Fibroblast of mammary gland (primary cell): ENCODE measurements at regions not wholly inside any gene's neighbourhood (a gene's known extent, or its start where the extent isn't known, plus 50 kb on each side); places are given as distances from the start of the nearest gene placed in this dataset.

Source experiments
- DNase-seq: peaks from one replicate; pipeline ENCODE4 v3.0.0-alpha.2; 2010; ENCODE audit warnings: low read depth
- H3K4me3 ChIP-seq: 2 replicates; pipeline ENCODE4 v1.5.1; 2011; ENCODE audit warnings: low read depth, mild to moderate bottlenecking, low read length, moderate library complexity; ENCODE audit not compliant: control insufficient read depth
- CTCF ChIP-seq: conservative IDR thresholded peaks from 2 replicates; pipeline ENCODE4 v1.5.1; 2011; ENCODE audit warnings: low read depth, low read length, inconsistent platforms; ENCODE audit not compliant: control insufficient read depth, insufficient read depth

DNA sequence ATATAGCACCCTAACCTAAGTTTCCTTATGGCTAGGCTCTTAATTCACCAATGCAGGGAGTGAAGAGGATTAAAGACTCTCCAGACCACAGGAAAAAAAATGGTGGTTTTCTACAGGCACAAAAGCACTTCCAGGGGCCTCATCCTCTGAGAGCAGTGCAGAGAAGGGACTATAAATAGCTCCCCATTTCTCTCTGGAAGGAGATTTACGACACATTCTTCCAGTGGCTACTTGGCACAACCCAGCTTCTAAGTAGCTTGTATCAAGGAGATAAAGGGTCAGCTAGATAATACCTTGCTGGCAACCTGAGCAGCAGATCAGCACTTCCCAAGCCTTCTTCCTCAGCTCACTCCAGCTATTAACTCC lies 73.5 kb downstream of the CRPPA start:
- no peak for DNase-seq
- TF ChIP-seq CTCF: no peak
- H3K4me3 ChIP-seq: no peak overlapping the region

DNA sequence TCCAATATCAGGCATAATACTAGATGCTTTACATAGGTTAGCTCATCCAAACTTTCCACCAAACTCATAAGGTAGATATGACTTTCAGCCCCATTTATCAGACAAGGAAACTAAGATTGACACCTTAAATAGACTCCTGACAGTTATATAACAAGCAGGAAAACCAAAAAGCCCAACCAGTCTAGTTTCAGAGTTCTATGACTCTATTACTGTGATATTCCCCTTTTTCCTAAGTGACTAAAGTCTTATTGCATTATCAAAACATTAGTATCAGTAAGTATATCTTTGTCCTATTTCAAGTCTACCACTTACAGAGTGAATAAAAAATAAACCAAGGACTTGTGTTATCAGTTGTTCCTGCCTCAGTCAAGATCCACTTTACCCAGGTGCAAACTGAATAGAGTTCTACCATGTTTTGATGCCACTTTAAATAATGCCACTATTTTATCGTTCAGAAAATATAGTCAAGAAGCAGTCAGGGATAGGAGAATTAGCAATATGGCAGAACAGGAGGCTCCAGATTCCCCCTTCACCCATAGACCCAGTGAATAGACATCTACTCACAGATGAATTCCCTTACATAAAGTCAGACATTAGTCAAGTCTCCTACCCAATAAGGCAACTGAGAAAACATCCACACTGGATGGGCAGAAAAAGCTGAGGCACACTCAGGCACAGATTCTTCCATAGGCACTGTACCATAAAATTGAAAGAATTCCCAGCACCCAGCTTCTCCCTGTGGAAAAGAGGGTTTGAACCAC lies 74.1 kb downstream of the CRPPA start:
- TF ChIP-seq CTCF: no peak
- peak; percentile 38 for DNase-seq
- no peak overlapping the region for H3K4me3 ChIP-seq

DNA sequence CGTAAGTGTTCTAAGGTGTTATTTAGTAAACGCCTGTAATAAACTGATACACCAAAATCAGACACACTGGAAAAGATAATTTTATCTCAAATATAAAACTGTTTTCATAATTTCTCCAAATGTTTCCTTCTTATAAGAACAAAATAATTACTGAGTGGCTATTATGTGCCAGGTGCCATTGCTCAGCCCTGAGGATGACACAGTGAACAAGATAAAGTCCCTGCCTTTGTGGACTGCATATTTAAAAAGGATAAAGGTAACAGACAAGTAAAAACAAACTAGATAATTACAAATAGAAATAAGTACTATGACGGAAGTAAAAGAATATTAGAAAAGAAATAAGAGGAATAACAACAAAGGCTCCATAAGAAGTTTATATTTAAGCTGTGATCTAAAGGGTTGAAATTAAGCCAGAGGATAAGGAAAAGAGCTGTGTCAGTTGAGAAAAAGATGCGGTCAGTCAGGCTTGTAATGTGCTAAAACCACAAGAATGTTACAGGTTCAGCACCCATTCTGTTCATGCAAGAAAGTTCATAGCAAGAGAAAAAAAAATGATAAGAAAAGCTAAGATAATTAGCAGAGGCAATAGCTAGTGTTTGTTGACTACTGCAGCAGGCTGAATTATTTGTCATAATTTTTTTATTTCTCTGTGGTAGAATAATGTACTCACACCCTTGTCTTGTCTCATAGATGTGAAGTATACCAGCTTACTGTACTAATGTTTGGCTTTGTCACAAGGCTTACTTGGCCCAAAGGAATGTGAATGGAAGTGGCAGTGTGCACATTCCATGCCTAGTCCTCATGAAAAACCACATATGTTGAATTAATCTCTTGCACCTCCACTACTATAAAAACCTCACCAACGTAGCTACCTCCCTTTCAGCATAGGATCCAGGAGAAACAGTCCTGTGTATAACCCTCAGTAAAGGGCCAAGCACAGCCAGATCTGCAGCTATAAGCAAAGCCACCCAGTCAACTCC lies 75.1 kb downstream of the CRPPA start:
- no peak for TF ChIP-seq CTCF
- no peak overlapping the region for H3K4me3 ChIP-seq
- DNase-seq: peak; percentile 68

- DNase-seq: no peak
- no peak overlapping the region for H3K4me3 ChIP-seq
- no peak for TF ChIP-seq CTCF
Observed at GRCh38 chr7:16344927-16345326, 76.4 kb downstream of the CRPPA start.

DNA sequence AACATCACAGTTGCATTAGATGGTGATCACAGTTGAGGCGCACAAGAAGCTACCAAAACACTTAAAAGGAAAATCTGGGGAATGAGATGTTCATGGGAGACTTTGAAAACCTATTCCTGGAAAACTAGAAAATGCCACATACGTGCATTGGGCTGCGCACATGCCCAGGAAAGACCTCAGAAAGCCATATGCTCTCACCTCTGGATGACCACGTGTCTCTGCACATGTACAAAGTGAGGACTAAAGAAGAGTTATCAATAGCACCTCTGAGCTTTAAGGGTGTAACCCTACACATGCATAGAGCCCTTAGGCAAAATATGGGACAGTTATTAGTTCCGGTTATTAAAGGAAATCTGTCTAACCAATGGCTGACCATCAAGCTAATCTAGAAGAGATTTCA lies 77.7 kb downstream of the CRPPA start:
- no peak for TF ChIP-seq CTCF
- no peak overlapping the region for H3K4me3 ChIP-seq

GRCh38 chr7:16338065-16338464 lies 83.3 kb downstream of the CRPPA start:
- no peak for DNase-seq
- H3K4me3 ChIP-seq: no peak overlapping the region
- no peak for TF ChIP-seq CTCF

More for the DNA sequence above, 77.7 kb downstream of the CRPPA start:
- no peak for DNase-seq
